GM21447 (cell line): ENCODE measurements at regions not wholly inside any gene's neighbourhood (a gene's known extent, or its start where the extent isn't known, plus 50 kb on each side); places are given as distances from the start of the nearest gene placed in this dataset.

ENCODE experiments used
- ATAC-seq: cut with Tn5 transposase; IDR thresholded peaks from one replicate; pipeline ENCODE4 v1.9.1; 2021; ENCODE audit not compliant: unreplicated experiment

DNA sequence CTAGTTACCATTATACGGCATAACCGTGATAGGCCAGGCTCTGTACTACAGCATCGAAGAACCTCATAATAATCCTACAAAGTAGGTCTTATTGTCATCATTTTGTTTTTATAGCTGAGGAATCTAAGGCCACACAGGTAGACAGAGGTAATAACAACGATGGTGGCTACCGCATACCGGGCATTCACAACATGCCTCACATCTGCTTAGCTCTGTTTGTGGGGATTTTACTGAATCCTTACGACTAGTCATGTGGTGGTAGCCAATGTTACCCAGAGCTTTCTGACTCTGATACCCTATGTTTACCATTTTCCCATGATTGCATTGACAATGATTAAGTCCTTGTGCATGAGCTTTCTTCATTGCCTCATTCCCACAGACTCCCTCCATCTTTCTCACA is 269.4 kb downstream of the TCF7L2 start:
- no peak for ATAC-seq

DNA sequence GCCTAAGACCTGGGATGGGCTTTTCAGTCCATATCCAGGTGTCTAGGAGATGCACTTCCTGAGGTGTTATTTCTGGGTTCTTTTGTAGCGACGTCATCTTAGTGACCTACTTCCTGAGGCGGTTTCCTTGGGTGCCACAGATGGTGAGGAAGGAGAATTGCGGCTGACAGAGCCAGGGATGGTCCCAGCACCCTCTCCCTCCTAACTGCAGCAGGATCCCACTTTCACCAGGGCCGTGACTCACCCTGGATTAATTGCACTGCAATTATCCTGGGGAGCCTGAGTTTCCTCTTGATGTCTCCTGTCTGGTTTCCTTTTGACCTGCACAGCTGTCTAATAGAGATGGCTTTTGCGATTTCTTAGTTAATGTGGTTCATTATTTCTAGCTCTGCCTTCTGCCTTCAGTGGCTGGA is 271.7 kb downstream of the TCF7L2 start:
- no peak for ATAC-seq

DNA sequence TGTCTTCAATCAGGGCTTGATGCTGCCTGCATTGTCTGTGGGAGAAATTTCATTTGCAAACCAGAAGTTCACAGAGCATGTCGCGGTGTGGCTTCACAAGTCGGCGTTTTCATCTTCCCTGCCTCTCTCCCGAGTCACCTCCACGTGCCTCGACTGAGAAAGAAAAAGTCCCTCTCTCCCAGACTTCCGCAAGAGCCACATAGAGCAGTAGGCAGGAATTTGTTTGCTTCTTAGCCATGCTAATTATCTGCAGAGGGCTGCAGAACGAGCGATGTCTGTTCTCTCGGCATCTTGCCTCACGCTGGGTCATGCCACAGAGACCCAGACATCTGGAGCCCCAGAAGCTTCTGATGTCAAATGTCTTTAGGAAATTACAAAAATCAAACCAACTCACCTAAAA is 272.2 kb downstream of the TCF7L2 start:
- ATAC-seq, result no peak

DNA sequence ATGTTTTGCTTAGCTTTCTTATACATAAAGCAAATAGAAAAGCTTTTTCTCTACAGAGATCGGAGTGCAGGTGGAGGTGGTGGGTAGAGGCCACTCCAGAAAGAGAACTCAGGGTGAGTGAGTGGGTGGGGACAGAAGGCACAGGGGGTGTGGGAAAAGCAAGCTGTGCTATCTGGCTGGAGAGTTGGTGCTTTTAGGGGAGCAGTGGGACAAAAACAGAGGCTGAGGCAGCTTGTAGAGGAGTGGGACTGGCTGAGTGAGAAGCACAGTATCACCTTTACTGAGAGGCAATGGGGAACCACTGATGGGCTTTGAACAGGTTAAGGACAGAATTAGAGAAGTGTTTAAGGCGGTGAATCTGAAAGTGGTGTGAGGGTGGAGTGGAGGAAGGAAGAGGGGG is 275.3 kb downstream of the TCF7L2 start:
- no peak for ATAC-seq

DNA sequence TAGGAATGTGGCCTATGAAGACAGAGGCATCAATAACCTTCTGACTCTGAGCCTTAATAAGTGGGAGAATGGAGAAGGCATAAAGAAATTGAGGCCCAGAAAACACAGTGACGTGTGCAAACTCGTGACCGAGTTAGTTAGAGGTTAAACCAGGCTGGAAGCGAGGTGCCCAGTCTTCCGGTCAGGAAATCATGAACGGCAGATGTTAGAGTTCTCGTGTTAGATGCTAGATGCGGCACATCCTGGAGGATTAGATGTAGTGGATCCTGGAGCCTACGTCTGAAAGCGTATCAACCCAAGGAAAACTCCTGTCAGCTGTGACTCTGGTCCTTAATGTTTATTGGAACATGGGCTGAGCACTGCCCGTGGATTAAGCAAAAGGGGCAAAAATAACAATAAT is 275.9 kb downstream of the TCF7L2 start:
- ATAC-seq, result no peak

DNA sequence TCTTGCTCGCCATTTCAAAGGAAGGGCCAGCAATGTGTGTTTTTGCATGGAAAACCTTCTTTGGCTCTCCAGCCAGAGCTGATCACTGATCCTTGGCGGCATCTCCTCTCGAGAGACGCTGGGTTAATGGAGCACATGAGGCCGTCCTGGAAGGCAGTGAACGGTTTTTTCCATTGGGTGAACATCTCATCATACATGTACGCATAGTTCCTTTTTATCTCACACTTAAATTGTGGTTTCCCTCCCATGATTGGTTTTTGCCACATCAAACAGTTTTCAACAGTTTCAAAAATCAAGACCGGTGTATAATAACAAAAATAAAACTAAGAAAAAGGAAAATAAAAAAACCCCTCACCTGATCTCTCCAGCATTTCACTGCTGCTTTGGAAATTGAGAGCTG is 276.4 kb downstream of the TCF7L2 start:
- no peak for ATAC-seq

DNA sequence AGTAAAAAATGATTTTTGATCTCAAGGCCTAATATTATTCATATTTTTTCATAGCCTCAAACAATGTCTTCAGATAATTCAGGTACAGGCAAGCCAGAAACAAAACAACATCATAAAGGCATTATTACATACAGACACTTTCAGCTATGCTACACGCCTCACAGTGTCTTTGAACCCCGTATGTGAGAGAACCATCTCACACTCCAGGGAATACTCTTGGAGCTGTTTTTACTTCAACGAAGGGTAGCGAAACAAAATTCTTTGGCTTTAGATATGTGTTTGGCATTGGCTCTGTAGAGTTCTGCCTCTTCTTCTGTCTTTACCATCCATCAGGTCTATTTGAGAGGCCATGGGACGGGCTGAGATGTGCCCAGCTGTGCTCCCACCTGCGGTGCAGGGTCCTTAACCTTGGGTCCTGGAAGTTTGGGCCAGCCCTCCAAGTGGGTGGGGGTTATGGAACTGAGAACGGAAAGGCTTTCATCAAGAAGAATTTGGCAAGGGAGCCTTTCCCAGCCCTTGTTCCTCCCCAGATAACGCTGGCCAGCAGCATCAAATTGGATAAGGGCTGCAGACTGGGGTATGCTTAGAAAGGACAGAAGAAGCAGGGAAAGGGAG is 276.9 kb downstream of the TCF7L2 start:
- no peak for ATAC-seq

DNA sequence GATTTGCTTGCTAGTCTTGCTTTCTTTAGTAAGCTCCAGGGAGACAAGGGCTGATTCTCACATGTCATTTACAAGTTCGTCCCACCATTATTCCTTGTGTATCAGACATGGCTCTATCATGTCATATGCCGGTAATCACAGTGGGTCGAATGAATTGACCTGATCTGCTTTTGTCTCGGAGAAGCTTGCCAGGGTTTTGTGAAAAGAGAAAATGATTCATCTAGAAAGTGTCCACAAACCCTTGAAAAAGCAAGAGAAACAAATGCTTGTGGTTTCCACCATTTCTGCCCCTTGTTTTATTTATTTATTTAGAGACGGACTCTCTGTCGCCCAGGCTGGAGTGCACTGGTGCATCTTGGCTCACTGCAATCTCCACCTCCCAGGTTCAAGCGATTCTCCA is 278.5 kb downstream of the TCF7L2 start:
- ATAC-seq, result no peak

DNA sequence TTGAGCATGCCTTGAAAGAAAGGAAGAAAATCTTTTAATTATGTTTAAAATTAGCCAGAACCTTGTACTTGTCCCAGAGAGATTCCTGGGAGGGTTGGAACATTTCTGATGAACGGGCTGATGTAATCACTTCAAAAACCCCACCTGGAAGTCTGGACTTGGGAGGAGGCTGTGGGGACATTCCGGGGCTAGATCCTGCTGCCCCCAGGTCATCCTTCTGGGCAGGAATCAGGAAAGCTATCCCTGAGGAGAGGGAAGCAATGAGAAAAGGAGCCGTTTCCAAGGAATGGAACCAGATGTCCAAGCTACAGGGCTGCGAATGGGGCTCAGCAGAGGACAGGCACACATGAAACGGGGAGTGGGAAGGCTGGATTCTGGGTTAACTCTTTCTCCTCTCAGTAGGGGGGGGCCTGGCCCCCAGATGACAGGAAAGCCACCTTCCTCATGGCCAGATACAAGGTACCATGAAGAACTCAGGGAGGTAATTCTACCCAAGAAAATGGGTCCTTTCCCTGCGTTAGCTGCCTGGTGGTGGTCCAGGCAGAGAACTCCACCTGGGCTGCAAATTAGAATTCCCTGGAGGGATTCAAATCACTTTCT is 280.1 kb downstream of the TCF7L2 start:
- no peak for ATAC-seq

DNA sequence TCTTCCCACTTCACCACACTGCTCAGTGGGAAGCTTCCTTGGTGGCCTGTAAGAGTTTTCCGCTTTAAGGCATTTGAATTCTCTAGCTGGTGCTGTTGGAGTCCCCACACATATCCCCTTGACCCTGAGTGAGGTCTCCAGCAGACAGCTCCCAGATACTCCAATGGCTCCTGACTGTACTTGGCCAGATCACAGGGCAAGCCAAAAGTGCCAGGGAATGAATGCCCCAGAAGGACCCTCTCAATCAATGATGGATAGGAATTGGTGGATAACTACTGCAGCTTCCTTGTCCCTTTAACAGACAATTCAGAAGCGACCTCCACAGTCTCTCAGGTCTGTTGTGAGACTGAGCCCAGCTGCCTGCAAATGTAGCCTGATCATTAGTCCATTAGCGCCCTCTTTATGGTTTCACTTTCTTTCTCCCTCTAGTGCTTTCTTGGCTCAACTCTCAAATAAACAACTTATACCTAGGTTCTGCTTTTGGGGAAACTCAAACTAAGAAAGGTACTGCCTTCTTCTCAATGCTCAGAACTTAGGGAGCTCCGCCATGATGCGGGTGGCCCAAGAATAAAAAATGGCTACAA is 283.0 kb downstream of the TCF7L2 start:
- ATAC-seq, result peak; percentile 88

DNA sequence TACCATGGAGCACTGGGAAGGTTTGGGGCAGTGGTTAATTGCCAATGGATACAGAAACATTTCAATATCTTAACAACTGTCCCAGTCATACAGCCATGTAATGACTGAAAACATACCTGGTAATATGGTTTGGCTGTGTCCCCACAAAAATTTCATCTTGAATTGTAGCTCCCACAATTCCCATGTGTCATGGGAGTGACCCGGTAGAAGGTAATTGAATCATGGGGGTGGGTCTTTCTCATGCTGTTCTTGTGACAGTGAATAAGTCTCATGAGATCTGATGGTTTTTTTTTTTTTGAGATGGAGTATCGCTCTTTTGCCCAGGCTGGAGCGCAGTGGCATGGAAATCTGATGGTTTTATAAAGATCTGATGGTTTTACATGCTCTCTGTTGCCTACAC is 284.4 kb downstream of the TCF7L2 start:
- ATAC-seq, result no peak

DNA sequence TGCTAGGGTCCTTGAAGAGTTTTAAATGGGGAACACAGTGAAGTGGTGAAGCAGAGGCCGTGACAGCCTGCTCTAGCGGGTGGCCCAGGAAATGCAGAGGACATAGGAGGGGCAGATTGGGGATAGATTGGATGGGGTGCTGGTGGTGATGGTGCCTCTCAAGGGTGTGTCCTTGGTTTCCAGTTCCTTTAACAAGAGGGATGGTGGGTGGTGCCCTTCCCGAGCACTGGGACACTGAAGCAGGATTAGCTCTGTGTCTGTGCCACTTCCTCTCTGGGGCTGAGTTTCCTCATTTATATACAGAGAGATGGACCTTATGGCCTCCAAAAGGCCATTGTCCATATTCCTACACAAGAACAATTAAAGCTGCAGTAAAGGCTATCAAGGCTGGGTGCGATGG is 285.5 kb downstream of the TCF7L2 start:
- no peak for ATAC-seq

DNA sequence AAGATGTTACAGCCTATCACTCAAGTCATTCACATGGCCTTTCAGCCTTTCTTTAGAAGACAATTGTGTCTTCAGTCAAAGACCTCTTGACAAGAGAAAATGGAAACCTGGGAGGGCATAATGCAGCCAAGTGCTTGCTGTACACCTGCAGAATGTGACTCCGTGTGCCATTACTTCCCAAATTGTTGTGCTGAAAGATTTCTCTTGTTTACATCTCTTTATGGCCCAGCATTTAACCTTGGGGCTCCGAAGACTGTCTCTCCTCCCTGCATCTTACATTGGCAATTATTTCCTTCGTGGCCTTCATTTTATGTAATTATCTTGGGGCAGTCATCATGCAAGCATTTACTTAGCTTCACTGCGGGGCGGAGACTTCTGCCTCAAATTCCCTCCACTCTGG is 287.0 kb downstream of the TCF7L2 start:
- ATAC-seq, result no peak

DNA sequence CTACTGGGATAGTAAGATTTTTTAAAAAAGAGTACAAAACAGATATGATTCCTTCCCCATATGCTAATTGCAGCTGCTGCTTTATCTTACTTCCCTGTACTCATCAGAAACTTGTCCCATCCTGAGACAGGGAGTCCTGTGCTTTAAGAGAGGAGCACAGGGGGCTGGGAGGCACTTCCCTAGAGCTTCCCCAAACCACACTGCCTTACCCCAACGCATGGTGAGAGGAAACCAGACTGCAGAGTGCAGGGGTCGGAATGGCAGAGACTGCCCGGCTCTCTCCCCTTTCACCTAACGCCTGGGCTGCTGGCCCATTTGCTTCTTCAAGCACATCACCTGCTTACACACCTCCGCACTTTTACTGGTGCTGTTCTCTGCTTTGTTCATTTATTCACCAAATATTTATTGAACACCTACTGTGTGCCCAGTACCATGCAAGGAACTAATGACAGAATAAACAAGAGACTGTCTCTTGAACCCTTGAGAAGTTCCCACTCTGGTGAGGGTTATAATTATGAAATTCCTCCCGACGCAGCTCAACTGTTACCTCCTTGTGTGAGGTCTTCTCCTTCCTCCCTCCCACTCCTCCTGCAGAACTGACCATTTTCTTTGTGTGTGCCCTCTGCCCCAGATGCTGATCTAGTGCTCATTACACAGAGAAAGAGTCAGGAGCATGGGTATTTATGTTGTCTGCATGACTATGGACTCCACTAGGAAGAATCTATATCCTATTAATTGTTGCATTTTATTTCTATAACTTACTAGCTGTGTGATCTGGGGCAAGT is 289.7 kb downstream of the TCF7L2 start:
- ATAC-seq, result no peak

DNA sequence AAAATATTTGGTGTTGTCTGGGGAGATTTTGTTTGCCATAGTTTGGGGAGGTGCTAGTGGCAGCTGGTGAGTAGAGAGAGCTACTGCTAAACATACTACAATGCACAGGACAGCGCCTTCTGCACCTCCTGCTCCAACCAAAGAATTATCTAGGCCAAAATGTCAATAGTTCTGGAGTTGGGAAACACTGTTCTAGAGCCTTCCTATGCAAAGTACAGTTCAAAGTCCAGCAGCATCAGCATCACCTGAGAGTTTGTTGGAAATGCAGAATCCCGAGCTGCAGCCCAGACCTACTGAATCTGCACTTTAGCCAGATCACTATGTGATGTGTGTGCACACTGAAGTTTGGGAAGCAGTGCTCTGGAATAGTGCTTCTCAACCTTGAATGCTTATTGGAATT is 290.7 kb downstream of the TCF7L2 start:
- ATAC-seq, result no peak

DNA sequence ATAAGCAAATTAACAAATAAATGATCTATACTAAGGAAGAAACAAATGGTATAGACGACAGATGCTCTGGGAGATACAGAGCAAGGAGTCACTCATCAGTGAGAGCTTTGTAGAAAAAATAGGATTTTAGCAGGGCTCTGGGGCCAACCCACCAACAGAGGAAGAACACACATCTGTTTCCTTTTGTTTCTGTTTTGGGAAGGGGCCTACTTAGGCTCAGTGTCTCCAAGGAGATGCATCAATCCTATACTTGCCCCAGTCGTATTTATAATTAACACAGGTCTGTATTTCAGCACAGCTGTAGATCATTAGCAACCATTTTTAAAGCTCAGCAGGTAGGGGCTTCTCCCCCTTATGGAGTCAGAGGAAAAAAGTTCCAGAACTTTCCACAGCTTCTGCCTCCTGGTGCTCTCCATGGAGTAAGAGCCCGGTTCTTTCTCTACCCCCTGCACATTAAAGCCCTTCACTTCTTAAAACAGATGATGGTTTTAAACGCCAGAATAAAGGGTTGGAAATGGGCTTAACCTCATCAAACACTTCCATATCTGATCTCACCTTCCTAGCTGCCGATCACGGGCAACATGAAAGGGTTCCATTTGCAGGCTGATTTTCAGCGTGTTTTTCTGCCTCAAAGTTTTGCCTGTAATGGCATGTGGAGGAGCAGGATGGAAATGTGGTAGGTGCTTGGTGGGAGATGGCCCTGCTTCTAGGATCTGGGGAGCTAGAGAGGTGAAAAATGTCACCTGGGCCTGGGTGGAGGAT is 291.7 kb downstream of the TCF7L2 start:
- no peak for ATAC-seq

DNA sequence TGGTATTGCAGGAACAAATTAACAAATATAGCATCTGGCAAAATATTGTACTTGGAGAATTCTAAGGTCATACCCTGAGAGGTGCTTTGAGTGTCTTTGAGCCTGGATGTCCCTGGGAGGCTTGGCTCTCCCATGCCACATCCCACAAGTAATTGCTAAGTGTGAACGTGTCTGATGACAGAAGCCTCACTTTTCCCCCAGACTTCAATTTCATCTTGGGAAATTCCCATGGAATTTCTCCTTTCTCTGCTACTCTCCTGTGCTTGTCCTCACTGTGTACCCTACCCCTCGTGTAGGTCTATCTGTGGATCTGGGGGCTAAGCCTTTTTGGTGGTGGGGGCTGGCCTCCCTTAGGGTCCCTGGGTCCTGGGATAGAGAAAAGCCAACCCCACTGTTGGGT is 293.3 kb downstream of the TCF7L2 start:
- ATAC-seq, result no peak

DNA sequence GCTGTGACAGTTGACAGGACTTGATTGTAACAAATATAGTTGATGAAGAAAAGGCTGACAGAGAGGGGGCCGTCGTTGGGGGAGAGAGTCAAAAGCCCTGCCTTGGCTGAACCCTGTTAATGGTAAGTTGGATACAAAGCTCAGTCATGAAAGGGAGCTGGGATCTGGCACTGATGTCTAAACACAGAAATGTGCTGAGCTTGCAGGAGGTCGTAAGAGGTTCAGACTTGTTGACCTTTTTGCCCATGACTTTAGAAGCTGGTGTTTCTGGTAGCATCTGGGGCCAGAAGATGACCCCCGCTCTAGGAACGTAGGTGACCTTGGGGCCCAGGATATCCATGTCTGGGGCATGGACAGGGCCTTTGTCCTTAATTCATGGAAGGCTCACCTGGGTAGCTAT is 294.7 kb downstream of the TCF7L2 start:
- no peak for ATAC-seq

DNA sequence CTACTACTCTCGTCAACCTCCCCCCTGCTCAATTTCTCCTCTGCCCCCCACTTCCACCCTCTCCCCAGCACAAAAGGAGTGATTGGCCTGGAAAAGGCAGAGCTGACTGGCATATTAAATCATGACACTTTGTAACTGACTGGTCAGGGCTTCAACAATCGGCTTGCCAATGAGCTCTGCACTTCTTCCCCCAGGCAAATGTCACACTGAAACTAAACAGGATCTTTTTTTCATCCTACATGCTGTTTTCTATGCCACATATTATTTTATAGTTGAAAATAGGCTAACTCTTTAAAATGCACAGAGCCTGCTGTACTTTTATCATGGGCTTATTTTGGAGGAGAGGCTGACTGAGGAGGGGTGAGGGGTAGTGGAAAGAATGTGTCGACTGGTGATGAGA is 295.2 kb downstream of the TCF7L2 start:
- ATAC-seq, result no peak

DNA sequence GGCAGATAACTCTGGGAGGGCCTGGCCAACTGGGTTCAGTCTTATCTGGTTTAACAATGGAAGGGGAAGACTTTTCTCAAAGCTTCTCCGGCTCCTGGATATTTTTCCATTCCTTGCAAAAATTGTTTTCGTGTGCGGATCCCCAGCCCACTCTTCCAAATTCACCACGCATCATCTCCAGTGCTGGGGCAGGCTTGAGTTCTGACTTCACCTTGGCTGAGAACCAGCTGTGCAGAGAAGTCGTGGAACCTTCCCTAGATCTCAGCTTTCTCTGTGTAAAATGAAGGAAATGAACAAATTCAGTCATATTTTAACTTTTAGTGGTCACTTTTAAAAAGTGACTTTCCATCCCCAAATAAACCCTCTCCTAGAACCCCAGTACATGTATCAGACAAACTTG is 297.0 kb downstream of the TCF7L2 start:
- ATAC-seq, result no peak
